Retinal pigment epithelial cell (primary cell): ENCODE measurements at regions not wholly inside any gene's neighbourhood (a gene's known extent, or its start where the extent isn't known, plus 50 kb on each side); places are given as distances from the start of the nearest gene placed in this dataset.

Experiments
- DNase-seq: peaks from one replicate; pipeline ENCODE4 v3.0.0-alpha.2; 2010; ENCODE audit warnings: low read depth
- H3K4me3 ChIP-seq: 2 replicates; pipeline ENCODE4 v1.5.1; 2011; ENCODE audit warnings: mild to moderate bottlenecking, low read length, control low read depth, moderate library complexity
- TF ChIP-seq, protein P1 (sequence below): conservative IDR thresholded peaks from 2 replicates; pipeline ENCODE4 v1.5.1; 2011; ENCODE audit warnings: low read depth, low read length, control low read depth, inconsistent platforms

DNA sequence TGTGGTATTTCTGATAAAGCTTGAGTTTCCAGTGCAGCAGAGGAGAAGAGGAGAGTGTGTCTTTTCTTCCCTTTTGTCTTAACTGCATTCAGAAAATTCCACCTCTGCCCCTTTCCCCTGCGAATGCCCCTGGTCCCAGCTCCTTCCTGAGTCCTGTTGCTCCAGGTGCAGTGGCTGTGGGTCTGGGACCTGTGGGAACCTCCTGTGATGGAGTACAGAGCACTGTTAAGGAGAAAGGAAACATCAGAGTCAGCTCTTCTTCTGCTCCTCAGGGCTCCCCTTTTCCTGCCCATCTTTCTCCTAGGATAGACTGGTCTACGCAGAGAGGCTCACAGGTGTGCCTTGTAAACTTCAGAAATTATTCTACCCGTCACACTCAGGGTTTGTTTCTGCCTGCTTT, 165.8 kb upstream of the ROPN1 start:
- DNase-seq = no peak
- H3K4me3 ChIP-seq = no peak overlapping the region
- TF ChIP-seq, protein P1, sequence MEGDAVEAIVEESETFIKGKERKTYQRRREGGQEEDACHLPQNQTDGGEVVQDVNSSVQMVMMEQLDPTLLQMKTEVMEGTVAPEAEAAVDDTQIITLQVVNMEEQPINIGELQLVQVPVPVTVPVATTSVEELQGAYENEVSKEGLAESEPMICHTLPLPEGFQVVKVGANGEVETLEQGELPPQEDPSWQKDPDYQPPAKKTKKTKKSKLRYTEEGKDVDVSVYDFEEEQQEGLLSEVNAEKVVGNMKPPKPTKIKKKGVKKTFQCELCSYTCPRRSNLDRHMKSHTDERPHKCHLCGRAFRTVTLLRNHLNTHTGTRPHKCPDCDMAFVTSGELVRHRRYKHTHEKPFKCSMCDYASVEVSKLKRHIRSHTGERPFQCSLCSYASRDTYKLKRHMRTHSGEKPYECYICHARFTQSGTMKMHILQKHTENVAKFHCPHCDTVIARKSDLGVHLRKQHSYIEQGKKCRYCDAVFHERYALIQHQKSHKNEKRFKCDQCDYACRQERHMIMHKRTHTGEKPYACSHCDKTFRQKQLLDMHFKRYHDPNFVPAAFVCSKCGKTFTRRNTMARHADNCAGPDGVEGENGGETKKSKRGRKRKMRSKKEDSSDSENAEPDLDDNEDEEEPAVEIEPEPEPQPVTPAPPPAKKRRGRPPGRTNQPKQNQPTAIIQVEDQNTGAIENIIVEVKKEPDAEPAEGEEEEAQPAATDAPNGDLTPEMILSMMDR = no peak

DNA sequence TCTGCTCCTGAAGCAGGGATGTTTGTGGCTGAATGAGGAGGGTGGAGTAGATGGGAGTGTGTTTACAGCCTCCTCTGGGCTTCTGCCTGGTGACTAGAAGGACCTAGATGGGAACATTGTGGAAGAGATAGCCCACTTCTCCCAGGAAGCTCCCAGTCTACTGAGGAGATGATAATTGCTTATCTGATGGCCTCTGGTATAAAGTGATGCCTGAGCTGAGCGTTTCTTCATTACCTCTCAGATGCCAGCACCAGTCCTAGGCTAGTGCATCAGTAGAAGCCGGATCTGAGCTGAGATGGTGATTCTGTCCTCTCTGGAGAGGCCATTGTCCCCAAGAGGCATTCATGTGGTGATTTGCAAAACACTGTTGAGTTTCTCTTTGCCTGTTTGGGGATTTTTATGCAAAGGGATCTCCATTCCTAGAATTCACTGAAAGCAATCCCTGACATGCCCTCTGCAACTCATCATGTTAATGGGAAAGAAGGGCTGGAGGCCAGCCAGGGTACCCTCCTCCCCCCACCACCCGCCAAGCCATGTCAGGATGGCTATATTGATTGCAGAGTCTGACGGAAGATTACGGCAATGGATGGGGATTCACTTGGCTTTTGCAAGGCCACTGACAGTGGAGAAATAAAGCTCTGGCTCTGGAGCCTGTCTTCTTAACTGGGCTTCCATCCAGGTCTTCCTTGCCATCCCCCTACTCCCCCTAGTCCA, 166.4 kb upstream of the ROPN1 start:
- no peak overlapping the region for H3K4me3 ChIP-seq
- TF ChIP-seq, protein P1 = no peak
- DNase-seq = no peak

DNA sequence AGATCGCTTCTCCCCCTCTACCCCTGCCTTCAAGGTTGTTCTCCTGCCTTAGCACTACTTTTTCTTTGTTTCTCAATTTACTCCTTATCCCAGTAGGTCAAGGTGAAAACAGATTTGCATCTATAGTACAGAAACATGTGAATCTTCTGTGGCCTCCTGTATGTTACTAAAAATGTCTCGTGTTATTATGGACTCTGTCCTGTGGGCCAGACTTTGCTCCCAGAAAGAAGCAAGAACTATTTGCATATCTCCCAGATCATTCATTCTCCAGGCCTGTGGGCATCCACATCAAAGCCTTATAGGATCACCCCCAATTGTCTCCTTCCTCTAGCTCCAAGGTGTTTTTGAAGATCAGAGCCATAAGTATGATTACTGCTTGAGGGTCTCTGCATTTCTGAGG, 169.5 kb upstream of the ROPN1 start:
- TF ChIP-seq, protein P1 = no peak
- no peak for DNase-seq
- no peak overlapping the region for H3K4me3 ChIP-seq

DNA sequence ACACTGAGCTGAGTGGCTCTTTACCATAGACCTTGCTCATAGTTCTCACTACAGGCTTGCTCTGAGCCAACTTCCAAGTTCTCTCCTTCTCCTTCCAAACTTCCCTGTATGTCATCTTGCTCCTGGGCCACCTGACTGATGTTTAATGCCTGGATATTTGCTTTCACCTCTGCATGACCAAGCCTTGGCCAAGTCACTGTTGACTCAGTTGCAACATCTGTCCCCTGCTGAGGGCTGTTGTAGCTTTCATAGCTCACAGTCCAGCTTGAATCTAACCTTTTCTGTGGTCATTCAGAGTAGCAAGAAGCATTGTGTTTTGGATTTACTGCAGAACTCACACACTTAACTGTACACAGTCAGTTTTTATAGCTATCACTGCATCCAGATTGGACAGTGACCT, 171.8 kb upstream of the ROPN1 start:
- no peak overlapping the region for H3K4me3 ChIP-seq
- TF ChIP-seq, protein P1 = no peak
- DNase-seq = no peak

DNA sequence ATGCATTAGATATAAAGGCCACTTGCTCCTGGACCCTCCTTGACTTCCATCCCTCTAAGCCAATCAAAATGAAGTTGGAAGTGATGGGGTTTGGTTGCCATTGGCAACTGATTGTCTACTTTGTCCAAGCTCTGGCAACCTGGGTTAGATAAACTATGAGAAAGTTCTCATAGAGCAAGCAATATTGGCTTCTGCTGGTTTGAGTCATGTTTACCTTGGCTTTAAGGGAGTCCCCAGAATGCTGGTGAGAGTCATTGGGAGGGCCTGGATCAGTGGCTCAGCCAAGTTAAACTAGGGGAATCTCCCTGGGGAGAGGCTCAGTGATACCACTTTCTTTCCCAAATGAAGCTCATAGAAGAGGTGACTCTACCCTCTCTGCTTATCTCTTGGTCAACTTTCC, 176.3 kb upstream of the ROPN1 start:
- no peak for DNase-seq
- TF ChIP-seq, protein P1 = no peak
- no peak overlapping the region for H3K4me3 ChIP-seq

DNA sequence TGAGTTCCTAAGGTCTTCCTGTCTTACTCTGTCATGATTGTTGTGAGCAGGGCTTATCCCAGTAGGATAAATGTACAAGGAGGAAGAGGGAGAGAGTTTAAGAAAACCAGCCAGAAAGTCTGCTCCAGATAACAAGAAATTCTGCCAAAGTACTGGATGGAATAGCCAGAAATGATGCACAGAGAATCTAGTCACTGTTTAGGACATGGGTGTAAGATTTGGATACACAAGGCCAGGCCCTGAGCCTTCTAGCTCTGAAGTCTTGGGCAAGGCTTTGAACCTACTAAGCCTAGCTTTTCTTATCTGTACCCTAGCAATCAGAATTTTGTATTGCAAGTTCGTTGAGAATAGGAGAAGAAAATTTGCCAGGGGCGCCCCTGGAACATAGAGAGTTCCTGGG, 180.4 kb upstream of the ROPN1 start:
- TF ChIP-seq, protein P1 = no peak
- no peak overlapping the region for H3K4me3 ChIP-seq
- no peak for DNase-seq

DNA sequence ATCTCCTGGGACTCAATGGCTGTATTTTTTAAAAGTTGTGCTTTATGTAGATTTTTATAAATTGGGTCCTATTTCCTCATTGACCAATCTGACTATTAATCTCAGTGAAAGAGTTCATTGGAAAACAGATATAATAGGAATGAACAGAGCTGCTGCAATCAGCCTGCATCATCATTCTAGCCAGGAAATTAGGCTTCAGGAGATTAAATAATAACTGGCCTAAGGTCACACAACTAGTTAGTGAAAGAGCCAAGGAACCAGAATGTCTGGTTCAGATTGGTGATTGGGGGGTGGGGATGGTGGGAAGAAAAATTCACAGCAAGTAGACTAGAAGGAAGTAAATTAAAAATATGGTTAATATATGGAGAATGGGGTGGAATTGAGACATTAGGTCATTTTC, 180.9 kb upstream of the ROPN1 start:
- DNase-seq = no peak
- no peak overlapping the region for H3K4me3 ChIP-seq
- TF ChIP-seq, protein P1 = no peak
